H9 (cell line): ENCODE measurements at regions not wholly inside any gene's neighbourhood (a gene's known extent, or its start where the extent isn't known, plus 50 kb on each side); places are given as distances from the start of the nearest gene placed in this dataset.

ENCODE experiments used
- DNase-seq: peaks from one replicate; pipeline ENCODE4 v3.0.0-alpha.2; 2017
- H2AFZ ChIP-seq: one replicate; pipeline ENCODE4 v1.6.1; 2013; ENCODE audit warnings: mild to moderate bottlenecking, low read length, control low read depth, moderate library complexity
- H2AK5ac ChIP-seq: 2 replicates; pipeline ENCODE4 v1.6.1; 2013; ENCODE audit warnings: low read length, control low read depth, mixed read lengths; ENCODE audit not compliant: insufficient read length
- H2BK120ac ChIP-seq: one replicate; pipeline ENCODE4 v1.6.1; 2013; ENCODE audit warnings: low read depth, mild to moderate bottlenecking, low read length, control low read depth, inconsistent platforms; ENCODE audit not compliant: poor library complexity, severe bottlenecking
- H2BK12ac ChIP-seq: 2 replicates; pipeline ENCODE4 v1.6.1; 2013; ENCODE audit warnings: low read length, control low read depth, mixed read lengths, low read depth; ENCODE audit not compliant: insufficient read length
- H2BK15ac ChIP-seq: 2 replicates; pipeline ENCODE4 v1.6.1; 2013; ENCODE audit warnings: low read depth, low read length, control low read depth
- H2BK20ac ChIP-seq: one replicate; pipeline ENCODE4 v1.6.1; 2013; ENCODE audit warnings: low read depth, mild to moderate bottlenecking, low read length, control low read depth, inconsistent platforms; ENCODE audit not compliant: poor library complexity, severe bottlenecking
- H2BK5ac ChIP-seq: 2 replicates; pipeline ENCODE4 v1.6.1; 2013; ENCODE audit warnings: low read length, control low read depth, mixed read lengths; ENCODE audit not compliant: insufficient read length
- H3K14ac ChIP-seq: 2 replicates; pipeline ENCODE4 v1.6.1; 2013; ENCODE audit warnings: low read length, control low read depth; ENCODE audit not compliant: insufficient read depth
- H3K18ac ChIP-seq: 2 replicates; pipeline ENCODE4 v1.6.1; 2013; ENCODE audit warnings: low read depth, mild to moderate bottlenecking, mixed read lengths, low read length, control low read depth; ENCODE audit not compliant: insufficient read length
- H3K23ac ChIP-seq: 2 replicates; pipeline ENCODE4 v1.6.1; 2013; ENCODE audit warnings: low read length, control low read depth, mixed read lengths, low read depth; ENCODE audit not compliant: insufficient read length
- H3K23me2 ChIP-seq: 2 replicates; pipeline ENCODE4 v1.6.1; 2013; ENCODE audit warnings: low read depth, mild to moderate bottlenecking, mixed read lengths, low read length, control low read depth; ENCODE audit not compliant: insufficient read length, poor library complexity, severe bottlenecking
- H3K27ac ChIP-seq: 2 replicates; pipeline ENCODE4 v1.5.1; 2013; ENCODE audit warnings: low read length, control low read depth, mixed read lengths, low read depth; ENCODE audit not compliant: insufficient read length
- H3K27me3 ChIP-seq: 2 replicates; pipeline ENCODE4 v1.6.1; 2013; ENCODE audit warnings: low read length, control low read depth, inconsistent platforms; ENCODE audit not compliant: insufficient read depth
- H3K4ac ChIP-seq: 2 replicates; pipeline ENCODE4 v1.6.1; 2013; ENCODE audit warnings: low read depth, mild to moderate bottlenecking, control low read depth, inconsistent platforms, low read length, moderate library complexity
- H3K4me1 ChIP-seq: 2 replicates; pipeline ENCODE4 v1.6.1; 2013; ENCODE audit warnings: low read length, control low read depth, inconsistent platforms; ENCODE audit not compliant: insufficient read depth
- H3K4me2 ChIP-seq: 2 replicates; pipeline ENCODE4 v1.6.1; 2013; ENCODE audit warnings: low read length, control low read depth, mixed read lengths; ENCODE audit not compliant: insufficient read length, insufficient read depth
- H3K56ac ChIP-seq: 2 replicates; pipeline ENCODE4 v1.6.1; 2013; ENCODE audit warnings: low read depth, mild to moderate bottlenecking, mixed read lengths, low read length, control low read depth; ENCODE audit not compliant: insufficient read length
- H3K79me1 ChIP-seq: 2 replicates; pipeline ENCODE4 v1.6.1; 2013; ENCODE audit warnings: low read depth, mild to moderate bottlenecking, moderate library complexity, low read length, control low read depth, inconsistent platforms; ENCODE audit not compliant: insufficient read depth, poor library complexity, severe bottlenecking
- H3K79me2 ChIP-seq: 2 replicates; pipeline ENCODE4 v1.6.1; 2013; ENCODE audit warnings: low read length, control low read depth, inconsistent platforms; ENCODE audit not compliant: insufficient read depth
- H3K9ac ChIP-seq: 2 replicates; pipeline ENCODE4 v1.6.1; 2013; ENCODE audit warnings: low read length, control low read depth, mixed read lengths; ENCODE audit not compliant: insufficient read length; ENCODE audit errors: extremely low read depth
- H3K9me3 ChIP-seq: one replicate; pipeline ENCODE4 v1.6.1; 2013; ENCODE audit warnings: low read depth, low read length, inconsistent platforms; ENCODE audit not compliant: control insufficient read depth
- H3T11ph ChIP-seq: one replicate; pipeline ENCODE4 v1.6.1; 2013; ENCODE audit warnings: mild to moderate bottlenecking, low read length, control low read depth, inconsistent platforms
- H4K20me1 ChIP-seq: one replicate; pipeline ENCODE4 v1.6.1; 2013; ENCODE audit not compliant: control insufficient read depth, insufficient read length, insufficient read depth
- H4K5ac ChIP-seq: 2 replicates; pipeline ENCODE4 v1.6.1; 2013; ENCODE audit warnings: low read depth, mild to moderate bottlenecking, mixed read lengths, low read length, control low read depth; ENCODE audit not compliant: insufficient read length
- H4K8ac ChIP-seq: replicated peaks from 2 replicates; pipeline ENCODE4 v1.6.1; 2013; ENCODE audit warnings: low read length, control low read depth, mixed read lengths, low read depth; ENCODE audit not compliant: insufficient read length
- H4K91ac ChIP-seq: 2 replicates; pipeline ENCODE4 v1.6.1; 2013; ENCODE audit warnings: low read depth, mild to moderate bottlenecking, moderate library complexity, mixed read lengths, low read length, control low read depth; ENCODE audit not compliant: insufficient read length
- H3K27ac Mint-ChIP-seq, 3 experiments: 2 replicates in 2 of 3; 3 replicates in 1 of 3; pipeline ENCODE4 v1.8.0; 2020 to 2021; ENCODE audit warnings: mixed read lengths in 3 of 3, mild to moderate bottlenecking in 1 of 3, moderate library complexity in 1 of 3
- H3K27me3 Mint-ChIP-seq: 2 replicates; pipeline ENCODE4 v1.8.0; 2021; ENCODE audit warnings: low read depth, mild to moderate bottlenecking, moderate library complexity, mixed read lengths
- H3K36me3 Mint-ChIP-seq, 3 experiments: 2 replicates in 2 of 3; 3 replicates in 1 of 3; pipeline ENCODE4 v1.8.0; 2020 to 2021; ENCODE audit warnings: low read depth in 3 of 3, mixed read lengths in 3 of 3; ENCODE audit not compliant: insufficient read depth in 1 of 3
- H3K4me1 Mint-ChIP-seq, 2 experiments: 2 replicates each; pipeline ENCODE4 v1.8.0; 2020; ENCODE audit warnings: mixed read lengths in 2 of 2
- H3K4me3 Mint-ChIP-seq, 2 experiments: 2 replicates in 1 of 2; 3 replicates in 1 of 2; pipeline ENCODE4 v1.8.0; 2020 to 2021; ENCODE audit warnings: mild to moderate bottlenecking in 2 of 2, mixed read lengths in 2 of 2, moderate library complexity in 1 of 2
- H3K9me3 Mint-ChIP-seq, 2 experiments: 2 replicates in 1 of 2; 3 replicates in 1 of 2; pipeline ENCODE4 v1.8.0; 2020; ENCODE audit warnings: mild to moderate bottlenecking in 2 of 2, mixed read lengths in 2 of 2, moderate library complexity in 1 of 2
- WGBS: extraction: QIAGEN DNeasy Blood & Tissue Kit; methylation state at CpG from one replicate; pipeline ENCODE4 v1.1.7; 2013; ENCODE audit warnings: missing lambda C conversion rate, low lambda C conversion rate, mixed read lengths; ENCODE audit not compliant: insufficient read length; ENCODE audit errors: extremely low coverage; 5-methylcytosine and 5-hydroxymethylcytosine counted together
- TF ChIP-seq, protein P1 (sequence below): fragments of 200-600 bp; sonication (generic); conservative IDR thresholded peaks from 3 replicates; pipeline ENCODE4 v1.8.0; 2021; ENCODE audit warnings: antibody characterized with exemption, mild to moderate bottlenecking

DNA sequence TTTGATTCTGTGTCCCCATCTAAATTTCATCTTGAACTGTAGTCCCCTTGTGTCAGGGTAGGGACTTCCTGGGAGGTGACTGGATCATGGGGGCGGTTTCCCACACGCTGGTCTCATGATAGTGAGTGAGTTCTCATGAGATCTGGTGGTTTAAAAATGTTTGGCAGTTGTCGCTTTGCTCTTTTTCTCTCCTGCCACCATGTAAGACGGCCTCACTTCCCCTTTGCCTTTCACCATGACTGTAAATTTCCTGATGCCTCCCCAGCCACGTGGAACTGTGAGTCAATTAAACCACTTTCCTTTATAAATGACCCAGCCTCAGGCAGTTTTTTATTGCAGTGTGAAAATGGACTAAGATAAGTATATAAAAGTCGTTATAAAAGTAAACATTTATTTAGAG is 80.5 kb upstream of the SGK1 start:
- Histone ChIP-seq H2AFZ (no peak overlapping the region), H4K8ac (no peak overlapping the region), H3K4me1 (no peaks in the 10 kb centered on the region; the same call in 1 of the 2 replicates), H3K23me2 (no peaks in the 10 kb centered on the region), H4K20me1 (no peaks in the 10 kb centered on the region), H3K4ac (no peak overlapping the region), H3K27me3 (no peaks in the 10 kb centered on the region), H3K79me1 (no peaks in the 10 kb centered on the region), H2BK12ac (no peak overlapping the region), H3K9ac (no peak overlapping the region), H3K27ac (no peak overlapping the region), H2BK5ac (no peak overlapping the region), H4K91ac (no peak overlapping the region), H3K18ac (no peak overlapping the region), H3K79me2 (no peaks in the 10 kb centered on the region), H3T11ph (no peak overlapping the region), H3K4me2 (no peak overlapping the region), H3K56ac (no peak overlapping the region), H2BK120ac (no peak overlapping the region), H2BK20ac (no peak overlapping the region), H3K14ac (no peak overlapping the region), H3K9me3 (no peaks in the 10 kb centered on the region), H2AK5ac (no peak overlapping the region), H3K23ac (no peak overlapping the region), H4K5ac (no peak overlapping the region), H2BK15ac (no peak overlapping the region)
- H3K27ac Mint-ChIP-seq: no peak overlapping the region
- TF ChIP-seq, protein P1, sequence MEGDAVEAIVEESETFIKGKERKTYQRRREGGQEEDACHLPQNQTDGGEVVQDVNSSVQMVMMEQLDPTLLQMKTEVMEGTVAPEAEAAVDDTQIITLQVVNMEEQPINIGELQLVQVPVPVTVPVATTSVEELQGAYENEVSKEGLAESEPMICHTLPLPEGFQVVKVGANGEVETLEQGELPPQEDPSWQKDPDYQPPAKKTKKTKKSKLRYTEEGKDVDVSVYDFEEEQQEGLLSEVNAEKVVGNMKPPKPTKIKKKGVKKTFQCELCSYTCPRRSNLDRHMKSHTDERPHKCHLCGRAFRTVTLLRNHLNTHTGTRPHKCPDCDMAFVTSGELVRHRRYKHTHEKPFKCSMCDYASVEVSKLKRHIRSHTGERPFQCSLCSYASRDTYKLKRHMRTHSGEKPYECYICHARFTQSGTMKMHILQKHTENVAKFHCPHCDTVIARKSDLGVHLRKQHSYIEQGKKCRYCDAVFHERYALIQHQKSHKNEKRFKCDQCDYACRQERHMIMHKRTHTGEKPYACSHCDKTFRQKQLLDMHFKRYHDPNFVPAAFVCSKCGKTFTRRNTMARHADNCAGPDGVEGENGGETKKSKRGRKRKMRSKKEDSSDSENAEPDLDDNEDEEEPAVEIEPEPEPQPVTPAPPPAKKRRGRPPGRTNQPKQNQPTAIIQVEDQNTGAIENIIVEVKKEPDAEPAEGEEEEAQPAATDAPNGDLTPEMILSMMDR: no peak
- no peaks in the 10 kb centered on the region; the same call in 1 of the 2 replicates for H3K27me3 Mint-ChIP-seq
- no peaks in the 10 kb centered on the region for H3K9me3 Mint-ChIP-seq
- H3K4me1 Mint-ChIP-seq: peaks cover 17 to 27% of the 10 kb centered on the region in 2 experiments
- no peak for DNase-seq
- no peak overlapping the region for H3K4me3 Mint-ChIP-seq
- no peaks in the 10 kb centered on the region for H3K36me3 Mint-ChIP-seq
- WGBS: no CpG with 5 or more reads among the region's 6 CpGs
